K562 (cell line): ENCODE measurements at regions not wholly inside any gene's neighbourhood (a gene's known extent, or its start where the extent isn't known, plus 50 kb on each side); places are given as distances from the start of the nearest gene placed in this dataset.

Source experiments
- ATAC-seq: fragments of 200-7000 bp; cut with Tn5 transposase; 3 replicates; pipeline ENCODE4 v1.9.1; 2020; ENCODE audit warnings: moderate library complexity
- BruUV-seq: library from RNA; stranded (reverse); fragments of 400-500 nt; replicated peaks from 2 replicates; lab custom pipeline; 2021; lab: Mats Ljungman, UMichigan
- CTCF ChIA-PET: fragments of 300-600 bp; formaldehyde crosslinking; extraction: SDS; loops from one replicate; lab custom pipeline; 2021; ENCODE audit warnings: low intra/inter-chr PET ratio; lab: Yijun Ruan, JAX
- POLR2A ChIA-PET: fragments of 300-600, 350-650 bp; sonication (Branson Sonifier 250); formaldehyde crosslinking; extraction: SDS; loops from one replicate; lab custom pipeline; 2021; ENCODE audit warnings: antibody characterized with exemption, inconsistent platforms; lab: Yijun Ruan, JAX
- DNase-seq, 4 experiments: peaks; one replicate each; pipeline versions ENCODE4 v3.0.0 to v3.0.0-alpha.2; 2011 to 2018; ENCODE audit warnings: low spot score in 3 of 4, mixed read lengths in 3 of 4; ENCODE audit errors: extremely low read depth in 1 of 4
- FAIRE-seq: peaks from 2 replicates; lab custom pipeline; 2011; peaks lifted over from hg19 to GRCh38; lab: Jason Lieb, UNC
- H2AFZ ChIP-seq: 2 replicates; pipeline ENCODE4 v1.6.0; 2011; ENCODE audit warnings: low read depth, low read length, control low read depth, inconsistent platforms
- H3K27ac ChIP-seq: fragments of 200-600 bp; 3 replicates; pipeline ENCODE4 v1.8.0; 2011; ENCODE audit warnings: low read depth, mild to moderate bottlenecking, control low read depth, inconsistent platforms, low read length, moderate library complexity, mixed read lengths; ENCODE audit errors: extremely low read depth
- H3K27me3 ChIP-seq, 2 experiments: fragments of 300-600 bp in 1 of 2; 2 replicates in 1 of 2; 3 replicates in 1 of 2; pipeline versions ENCODE4 v1.6.0 to v1.8.0; 2011; ENCODE audit warnings: inconsistent platforms in 2 of 2, low read length in 2 of 2, mild to moderate bottlenecking in 1 of 2, mixed read lengths in 1 of 2, moderate library complexity in 1 of 2; ENCODE audit not compliant: control insufficient read depth in 2 of 2, insufficient read depth in 2 of 2
- H3K36me3 ChIP-seq: fragments of 300-600 bp; 3 replicates; pipeline ENCODE4 v1.8.0; 2011; ENCODE audit warnings: mild to moderate bottlenecking, low read length, inconsistent platforms; ENCODE audit not compliant: control insufficient read depth, insufficient read depth
- H3K4me1 ChIP-seq, 2 experiments: fragments of 200-600 bp in 1 of 2; replicated peaks in 1 of 2; 2 replicates in 1 of 2; 3 replicates in 1 of 2; pipeline versions ENCODE4 v1.5.1 to v1.8.0; 2011; ENCODE audit warnings: inconsistent platforms in 2 of 2, low read length in 2 of 2, mild to moderate bottlenecking in 1 of 2, mixed read lengths in 1 of 2, moderate library complexity in 1 of 2; ENCODE audit not compliant: control insufficient read depth in 2 of 2, insufficient read depth in 2 of 2
- H3K4me2 ChIP-seq: 2 replicates; pipeline ENCODE4 v1.6.1; 2011; ENCODE audit warnings: low read length, control low read depth, inconsistent platforms, mixed read lengths; ENCODE audit not compliant: insufficient read depth
- H3K4me3 ChIP-seq: fragments of 200-600 bp; sonication (generic), shearing (Covaris generic); 2 replicates; pipeline ENCODE4 v1.5.1; 2016; ENCODE audit warnings: control low read depth, inconsistent platforms
- H3K79me2 ChIP-seq: fragments of 200-600 bp; 3 replicates; pipeline ENCODE4 v1.8.0; 2011; ENCODE audit warnings: low read length, inconsistent platforms; ENCODE audit not compliant: control insufficient read depth, insufficient read depth
- H3K9ac ChIP-seq, 2 experiments: 2 replicates each; pipeline versions ENCODE4 v1.6.0 to v1.6.1; 2011; ENCODE audit warnings: low read depth in 2 of 2, low read length in 2 of 2, control low read depth in 1 of 2, inconsistent platforms in 1 of 2, mild to moderate bottlenecking in 1 of 2, mixed read lengths in 1 of 2; ENCODE audit not compliant: insufficient read depth in 1 of 2
- H3K9me1 ChIP-seq: one replicate; pipeline ENCODE4 v1.6.0; 2011; ENCODE audit warnings: inconsistent platforms, mild to moderate bottlenecking, low read length, moderate library complexity; ENCODE audit not compliant: control insufficient read depth, insufficient read depth
- H3K9me3 ChIP-seq: replicated peaks from 2 replicates; pipeline ENCODE4 v1.5.1; 2011; ENCODE audit warnings: low read depth, low read length, inconsistent platforms; ENCODE audit not compliant: control insufficient read depth, insufficient read depth
- H4K20me1 ChIP-seq: replicated peaks from 2 replicates; pipeline ENCODE4 v1.6.1; 2011; ENCODE audit warnings: low read length, inconsistent platforms, mixed read lengths; ENCODE audit not compliant: control insufficient read depth, insufficient read depth
- BRF1 ChIP-seq: IDR thresholded peaks from 3 replicates; pipeline ENCODE4 v1.6.1; 2011; ENCODE audit warnings: borderline replicate concordance, mild to moderate bottlenecking; ENCODE audit not compliant: insufficient read length; ENCODE audit errors: extremely low read depth
- CBX1 ChIP-seq: sonication (generic); IDR thresholded peaks from 2 replicates; pipeline ENCODE4 v1.6.1; 2016; ENCODE audit warnings: antibody characterized with exemption, low read depth, mild to moderate bottlenecking
- CTCF ChIP-seq, 3 experiments: IDR thresholded peaks in 2 of 3; conservative IDR thresholded peaks in 1 of 3; 2 replicates each; pipeline ENCODE4 v1.5.1; 2011 to 2012; ENCODE audit warnings: low read length in 3 of 3, mild to moderate bottlenecking in 3 of 3, control low read depth in 2 of 3, improper control_type of control experiment in 1 of 3, inconsistent platforms in 1 of 3, low read depth in 1 of 3, mixed read lengths in 1 of 3, moderate library complexity in 1 of 3; ENCODE audit not compliant: insufficient read depth in 2 of 3
- MEIS2 ChIP-seq: fragments of 450-650 bp; IDR thresholded peaks from 2 replicates; pipeline ENCODE4 v1.6.1; 2014; ENCODE audit warnings: mild to moderate bottlenecking; ENCODE audit not compliant: partially characterized antibody
- POLR2AphosphoS2 ChIP-seq: IDR thresholded peaks from 2 replicates; pipeline ENCODE4 v1.6.1; 2012; ENCODE audit warnings: low read length, improper control_type of control experiment
- SMC3 ChIP-seq: conservative IDR thresholded peaks from 2 replicates; pipeline ENCODE4 v1.6.1; 2011; ENCODE audit warnings: low read depth, low read length, improper control_type of control experiment; ENCODE audit not compliant: insufficient read depth
- STAT5A ChIP-seq: IDR thresholded peaks from 2 replicates; pipeline ENCODE4 v1.6.1; 2012; ENCODE audit warnings: low read length, inconsistent platforms, borderline replicate concordance
- WGBS: fragments of 100-300 bp; shearing (Covaris generic); methylation state at CpG from one replicate; pipeline ENCODE4 v1.1.6; 2016; ENCODE audit warnings: low coverage, mixed read lengths; ENCODE audit not compliant: insufficient coverage; ENCODE audit errors: missing lambda C conversion rate; 5-methylcytosine and 5-hydroxymethylcytosine counted together
- in situ Hi-C: fragments of 300-500 bp; cut with MboI; formaldehyde crosslinking; loops from 4 replicates; pipeline ENCODE4 v1.15.0; 2018; ENCODE audit warnings: inconsistent platforms, mixed read lengths
- intact Hi-C: fragments of 100-400 bp; cut with micrococcal nuclease; formaldehyde crosslinking; loops from 2 replicates; pipeline ENCODE4 v1.14.2; 2022

DNA sequence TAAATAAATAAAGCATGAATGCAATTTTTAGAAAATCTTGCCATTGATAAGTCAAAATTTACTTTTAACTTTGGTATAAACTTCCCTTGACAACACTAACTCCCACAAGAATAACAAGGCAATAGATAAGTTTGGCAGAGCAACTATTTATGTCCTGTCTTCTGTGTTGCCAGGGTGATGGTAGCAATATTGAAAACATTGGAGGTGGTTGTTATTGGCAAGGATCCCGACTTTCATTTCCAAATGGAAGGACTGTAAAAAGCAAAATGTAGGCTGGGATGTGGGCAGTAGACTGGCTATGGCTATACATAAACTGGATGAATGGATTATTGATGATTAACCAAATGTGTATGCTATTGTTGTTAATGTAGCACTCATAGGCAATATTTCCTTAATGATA, 134.9 kb upstream of the CACNA2D1 start:
- DNase-seq = no peak
- no peaks in the 10 kb centered on the region for H3K27me3 ChIP-seq
- BruUV-seq = no TSS peak
- H2AFZ ChIP-seq = no peak overlapping the region
- H3K36me3 ChIP-seq = no peaks in the 10 kb centered on the region
- H3K4me1 ChIP-seq = no peaks in the 10 kb centered on the region
- no peak for FAIRE-seq
- no peaks in the 10 kb centered on the region for H3K79me2 ChIP-seq
- no peaks in the 10 kb centered on the region for H3K9me1 ChIP-seq
- intact Hi-C loops (no loop called here), in situ Hi-C loops (no loop called here)
- ChIA-PET POLR2A (no interaction called here), CTCF (no interaction called here)
- ATAC-seq = no peak
- no peak for TF ChIP-seq STAT5A
- no peak for TF ChIP-seq MEIS2
- no peak for TF ChIP-seq POLR2AphosphoS2
- TF ChIP-seq BRF1 = no peak
- no peak overlapping the region for H3K9ac ChIP-seq
- H4K20me1 ChIP-seq = no peaks in the 10 kb centered on the region
- no peak overlapping the region for H3K4me2 ChIP-seq
- no peaks in the 10 kb centered on the region for H3K9me3 ChIP-seq
- H3K4me3 ChIP-seq = no peak overlapping the region
- H3K27ac ChIP-seq = no peak overlapping the region
- 0% methylated on average over 1 of the region's 1 CpG for WGBS

GRCh38 chr7:82572195-82572880, 128.8 kb upstream of the CACNA2D1 start:
- POLR2A ChIA-PET = no interaction called here
- Histone ChIP-seq H3K9me1 (no peaks in the 10 kb centered on the region), H3K4me1 (no peaks in the 10 kb centered on the region), H3K27ac (no peak overlapping the region), H3K4me3 (no peak overlapping the region), H3K36me3 (no peaks in the 10 kb centered on the region), H3K27me3 (no peaks in the 10 kb centered on the region), H3K9me3 (no peaks in the 10 kb centered on the region), H3K4me2 (no peak overlapping the region), H2AFZ (no peak overlapping the region), H3K79me2 (no peaks in the 10 kb centered on the region), H4K20me1 (no peaks in the 10 kb centered on the region), H3K9ac (no peak overlapping the region)
- no TSS peak for BruUV-seq
- peak; percentile 85 for FAIRE-seq
- CTCF ChIA-PET = interaction anchor here (1.1 to 1.6 kb wide), 2 partner anchors 528 to 1090 kb away, joined by 5 to 9 read pairs; no protein-coding TSS in a partner anchor
- intact Hi-C loops = loop anchor here (1.0 to 2.0 kb wide), 2 partner anchors 528 to 1090 kb away; no protein-coding TSS in a partner anchor
- DNase-seq = peak; percentile 60 to 74 (median 64)
- ATAC-seq = peak; percentile 78
- 1% methylated on average over 9 of the region's 9 CpGs for WGBS
- in situ Hi-C loops = loop anchor here (25.0 kb wide), 2 partner anchors 535 to 1085 kb away; no protein-coding TSS in a partner anchor
- 0 out of 2 replicates have a peak, but pooled peaks have one; percentile 36 for TF ChIP-seq CBX1
- peak; percentile 64 to 69 (median 68) for TF ChIP-seq CTCF (IDR thresholded peaks at IDR 0.05 in 2 of 3, conservative IDR thresholded peaks at IDR 0.05 in 1 of 3; ENCODE audit: insufficient read depth in 2 of 3, low read depth in 1 of 3, low read length in 3 of 3)
- TF ChIP-seq SMC3 = peak; percentile 52
